Nephron (organoid): ENCODE measurements at regions not wholly inside any gene's neighbourhood (a gene's known extent, or its start where the extent isn't known, plus 50 kb on each side); places are given as distances from the start of the nearest gene placed in this dataset.
"Not testable (repeated sequence)": the region's sequence is repeated elsewhere in the genome, so short reads cannot be mapped to it uniquely, and the experiment has no call there.

Source experiments
- H3K27ac Mint-ChIP-seq, 3 experiments: 2 replicates each; pipeline ENCODE4 v1.8.0; 2020; ENCODE audit warnings: mixed read lengths in 3 of 3, mild to moderate bottlenecking in 2 of 3, moderate library complexity in 1 of 3
- H3K27me3 Mint-ChIP-seq: 2 replicates; pipeline ENCODE4 v1.8.0; 2021; ENCODE audit warnings: low read depth, mild to moderate bottlenecking, moderate library complexity, mixed read lengths
- H3K36me3 Mint-ChIP-seq: 2 replicates; pipeline ENCODE4 v1.8.0; 2020; ENCODE audit warnings: low read depth, mixed read lengths
- H3K4me1 Mint-ChIP-seq: 2 replicates; pipeline ENCODE4 v1.8.0; 2020; ENCODE audit warnings: mixed read lengths
- H3K4me3 Mint-ChIP-seq, 3 experiments: 2 replicates each; pipeline ENCODE4 v1.8.0; 2020; ENCODE audit warnings: mild to moderate bottlenecking in 3 of 3, mixed read lengths in 3 of 3, moderate library complexity in 2 of 3
- H3K9me3 Mint-ChIP-seq: 2 replicates; pipeline ENCODE4 v1.8.0; 2020; ENCODE audit warnings: mixed read lengths
- TF ChIP-seq, protein P1 (sequence below), 3 experiments: fragments of 200-600 bp; sonication (generic); IDR thresholded peaks; one replicate each; pipeline ENCODE4 v1.5.0; 2021; ENCODE audit warnings: antibody characterized with exemption in 3 of 3; ENCODE audit not compliant: unreplicated experiment in 3 of 3

DNA sequence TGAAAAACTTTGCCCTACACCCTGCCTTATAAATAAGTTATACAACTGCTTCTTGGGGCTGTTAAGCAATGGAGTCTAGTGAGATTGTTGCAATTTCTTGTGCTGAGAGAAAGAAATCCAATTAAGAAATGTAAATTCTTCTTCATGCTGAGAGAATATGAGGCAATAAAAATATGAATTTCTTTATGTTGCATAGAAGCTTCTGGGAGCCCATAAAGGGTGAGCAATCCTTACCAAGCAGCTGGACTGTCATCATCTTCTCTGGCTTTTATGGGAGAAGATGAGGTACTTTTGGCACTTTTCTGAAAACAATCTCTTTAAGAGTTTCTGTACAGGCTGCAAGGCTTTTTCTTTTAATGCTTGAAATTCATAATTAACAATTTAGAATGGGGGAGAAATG, 204.3 kb downstream of the DMRTA1 start:
- H3K36me3 Mint-ChIP-seq = no peaks in the 10 kb centered on the region
- no peak overlapping the region for H3K27ac Mint-ChIP-seq
- H3K27me3 Mint-ChIP-seq = no peaks in the 10 kb centered on the region
- H3K4me3 Mint-ChIP-seq = no peak overlapping the region
- H3K9me3 Mint-ChIP-seq = no peaks in the 10 kb centered on the region
- no peaks in the 10 kb centered on the region for H3K4me1 Mint-ChIP-seq
- TF ChIP-seq, protein P1, sequence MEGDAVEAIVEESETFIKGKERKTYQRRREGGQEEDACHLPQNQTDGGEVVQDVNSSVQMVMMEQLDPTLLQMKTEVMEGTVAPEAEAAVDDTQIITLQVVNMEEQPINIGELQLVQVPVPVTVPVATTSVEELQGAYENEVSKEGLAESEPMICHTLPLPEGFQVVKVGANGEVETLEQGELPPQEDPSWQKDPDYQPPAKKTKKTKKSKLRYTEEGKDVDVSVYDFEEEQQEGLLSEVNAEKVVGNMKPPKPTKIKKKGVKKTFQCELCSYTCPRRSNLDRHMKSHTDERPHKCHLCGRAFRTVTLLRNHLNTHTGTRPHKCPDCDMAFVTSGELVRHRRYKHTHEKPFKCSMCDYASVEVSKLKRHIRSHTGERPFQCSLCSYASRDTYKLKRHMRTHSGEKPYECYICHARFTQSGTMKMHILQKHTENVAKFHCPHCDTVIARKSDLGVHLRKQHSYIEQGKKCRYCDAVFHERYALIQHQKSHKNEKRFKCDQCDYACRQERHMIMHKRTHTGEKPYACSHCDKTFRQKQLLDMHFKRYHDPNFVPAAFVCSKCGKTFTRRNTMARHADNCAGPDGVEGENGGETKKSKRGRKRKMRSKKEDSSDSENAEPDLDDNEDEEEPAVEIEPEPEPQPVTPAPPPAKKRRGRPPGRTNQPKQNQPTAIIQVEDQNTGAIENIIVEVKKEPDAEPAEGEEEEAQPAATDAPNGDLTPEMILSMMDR (IDR thresholded peaks at IDR 0.05; ENCODE audit: unreplicated experiment in 3 of 3) = no peak

DNA sequence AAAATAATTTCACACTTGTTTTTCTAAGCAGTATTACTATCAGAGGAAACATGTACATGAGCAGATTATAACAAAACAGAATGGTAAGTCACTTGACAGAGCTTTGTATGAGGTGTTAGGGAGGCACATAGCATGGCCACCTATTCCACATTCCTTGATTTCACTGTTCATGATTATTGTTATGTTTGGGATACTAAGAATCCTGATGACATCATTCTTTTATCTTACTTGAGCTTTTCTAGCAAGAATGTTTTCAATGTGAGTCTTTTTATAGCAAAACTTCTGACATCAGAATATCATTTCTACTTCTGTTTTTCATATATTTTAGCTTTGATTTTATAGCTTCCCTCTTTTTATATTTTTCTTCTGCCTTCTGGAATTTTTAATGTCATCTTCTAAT, 208.2 kb downstream of the DMRTA1 start:
- Mint-ChIP-seq H3K36me3 (no peaks in the 10 kb centered on the region), H3K4me1 (no peaks in the 10 kb centered on the region), H3K27me3 (no peaks in the 10 kb centered on the region), H3K4me3 (no peak overlapping the region), H3K9me3 (no peaks in the 10 kb centered on the region), H3K27ac (no peak overlapping the region)
- TF ChIP-seq, protein P1 (IDR thresholded peaks at IDR 0.05; ENCODE audit: unreplicated experiment in 3 of 3) = no peak

DNA sequence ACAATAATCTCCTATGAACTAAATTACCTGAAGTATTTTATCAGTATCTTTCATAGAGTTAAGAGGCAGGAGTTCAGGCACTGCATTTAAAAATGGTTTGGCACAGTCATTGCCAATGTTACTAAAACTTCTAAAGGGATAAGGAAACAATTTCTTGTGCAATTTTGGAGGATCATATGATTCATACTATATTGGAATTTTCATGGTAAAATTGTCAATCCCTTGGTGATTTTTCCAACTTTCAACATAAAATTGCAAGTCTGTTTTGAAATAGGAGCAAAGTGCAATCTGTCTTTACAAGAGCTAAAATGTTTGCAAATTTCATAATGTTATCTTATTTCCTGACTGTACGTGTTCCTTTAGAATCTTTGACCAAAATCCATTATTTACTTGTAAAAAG, 211.1 kb downstream of the DMRTA1 start:
- Mint-ChIP-seq H3K9me3 (no peaks in the 10 kb centered on the region), H3K4me1 (no peaks in the 10 kb centered on the region), H3K36me3 (no peaks in the 10 kb centered on the region), H3K27me3 (peaks cover 1% of the 10 kb centered on the region), H3K4me3 (no peak overlapping the region), H3K27ac (no peak overlapping the region)
- TF ChIP-seq, protein P1 (IDR thresholded peaks at IDR 0.05; ENCODE audit: unreplicated experiment in 3 of 3) = no peak

DNA sequence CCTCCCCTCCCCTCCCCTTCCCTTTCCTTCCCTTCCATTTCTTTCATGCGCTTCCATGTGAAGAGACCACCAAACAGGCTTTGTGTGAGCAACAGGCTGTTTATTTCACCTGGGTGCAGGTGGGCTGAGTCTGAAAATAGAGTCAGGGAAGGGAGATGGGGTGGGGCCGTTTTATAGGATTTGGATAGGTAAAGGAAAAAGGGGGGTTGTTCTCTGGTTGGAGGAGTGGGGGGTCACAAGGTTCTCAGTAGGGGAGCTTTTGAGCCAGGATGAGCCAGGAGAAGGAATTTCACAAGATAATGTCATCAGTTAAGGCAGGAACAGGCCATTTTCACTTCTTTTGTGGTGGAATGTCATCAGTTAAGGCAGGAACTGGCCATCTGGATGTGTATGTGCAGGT, 211.9 kb downstream of the DMRTA1 start:
- H3K4me1 Mint-ChIP-seq, H3K36me3 Mint-ChIP-seq, H3K27me3 Mint-ChIP-seq, H3K27ac Mint-ChIP-seq, H3K9me3 Mint-ChIP-seq, H3K4me3 Mint-ChIP-seq: not testable (repeated sequence)

DNA sequence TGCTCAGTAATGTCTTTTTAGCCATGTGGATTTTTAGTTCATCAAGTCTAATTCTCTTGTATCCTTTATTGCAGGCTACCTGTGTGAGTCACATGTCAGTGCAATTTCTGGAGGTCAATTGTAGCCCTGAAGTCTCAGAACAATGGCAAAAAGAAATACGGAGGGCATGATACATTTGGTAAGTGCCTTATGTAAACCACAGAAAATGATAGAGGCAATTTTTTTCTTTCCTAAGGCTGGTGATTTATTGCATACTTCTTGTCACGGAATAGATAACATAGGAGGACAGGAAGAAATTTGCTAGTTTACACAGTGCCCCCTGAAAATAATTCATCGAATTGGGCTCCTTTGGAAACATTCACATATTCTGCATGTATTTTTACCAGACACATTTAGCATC, 235.9 kb downstream of the DMRTA1 start:
- TF ChIP-seq, protein P1 (IDR thresholded peaks at IDR 0.05; ENCODE audit: unreplicated experiment in 3 of 3) = no peak
- H3K9me3 Mint-ChIP-seq = no peaks in the 10 kb centered on the region
- no peaks in the 10 kb centered on the region for H3K27me3 Mint-ChIP-seq
- H3K36me3 Mint-ChIP-seq = no peaks in the 10 kb centered on the region
- no peaks in the 10 kb centered on the region for H3K4me1 Mint-ChIP-seq
- H3K27ac Mint-ChIP-seq = no peak overlapping the region
- H3K4me3 Mint-ChIP-seq = no peak overlapping the region

DNA sequence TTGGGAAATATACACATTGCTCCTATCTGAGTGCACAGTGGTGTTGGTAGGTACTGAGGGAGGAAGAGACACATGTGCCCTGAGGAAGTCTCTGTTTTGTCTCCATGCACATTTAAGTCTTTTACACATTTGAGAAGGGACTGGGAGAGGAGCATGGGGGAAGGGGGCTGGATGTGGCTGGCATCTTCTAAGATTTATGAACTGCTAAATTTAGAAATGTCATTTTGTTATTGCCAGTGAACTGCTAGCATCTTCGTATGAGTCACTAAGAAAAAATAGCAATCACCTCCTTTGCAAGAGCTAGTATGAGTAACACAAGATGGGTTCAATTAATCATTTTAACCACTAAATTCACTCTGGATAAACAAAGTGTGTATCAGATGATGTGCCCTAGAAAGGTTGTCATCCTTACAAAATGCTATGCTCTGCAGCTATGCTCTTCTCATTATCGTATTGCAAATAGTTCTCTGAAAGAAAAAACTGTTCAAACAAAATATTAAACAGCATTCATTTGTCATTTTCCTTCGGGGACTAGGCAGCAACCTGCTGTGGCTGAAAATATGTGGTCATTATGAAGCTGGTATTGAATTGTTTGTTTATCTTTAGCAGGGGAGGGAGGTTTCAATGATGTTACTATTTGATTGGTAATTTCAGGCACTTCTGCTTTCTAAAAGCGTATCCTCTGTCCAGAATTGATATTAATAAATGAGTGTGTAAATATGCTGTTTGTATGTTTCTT, 236.5 kb downstream of the DMRTA1 start:
- Mint-ChIP-seq H3K4me3 (no peak overlapping the region), H3K4me1 (no peaks in the 10 kb centered on the region), H3K27ac (no peak overlapping the region), H3K9me3 (no peaks in the 10 kb centered on the region), H3K36me3 (no peaks in the 10 kb centered on the region), H3K27me3 (no peaks in the 10 kb centered on the region)
- TF ChIP-seq, protein P1 (IDR thresholded peaks at IDR 0.05; ENCODE audit: unreplicated experiment in 3 of 3) = no peak
